ENCODE measurements at regions not wholly inside any gene's neighbourhood (a gene's known extent, or its start where the extent isn't known, plus 50 kb on each side); places are given as distances from the start of the nearest gene placed in this dataset.

- TF ChIP-seq JUNB (IDR thresholded peaks at IDR 0.05; ENCODE audit: unreplicated experiment) (no peak), CTCF (conservative IDR thresholded peaks at IDR 0.05; ENCODE audit: low read depth in 2 of 2) (no peak), EZH2phosphoT487 (IDR thresholded peaks at IDR 0.05; ENCODE audit: unreplicated experiment) (no peak), POLR2AphosphoS5 (IDR thresholded peaks at IDR 0.05; ENCODE audit: low read depth) (no peak), REST (IDR thresholded peaks at IDR 0.05; ENCODE audit: unreplicated experiment) (no peak)
These were observed 331.6 kb upstream of the F9 start for GRCh38 chrX:139198936-139199335.
